OCI-LY1 (cell line): ENCODE measurements at regions not wholly inside any gene's neighbourhood (a gene's known extent, or its start where the extent isn't known, plus 50 kb on each side); places are given as distances from the start of the nearest gene placed in this dataset.

Experiments
- H2AFZ ChIP-seq: fragments of 200-600 bp; sonication (generic), shearing (Covaris generic); 2 replicates; pipeline ENCODE4 v1.6.0; 2014; ENCODE audit warnings: antibody characterized with exemption, mild to moderate bottlenecking, low read length
- H3F3A ChIP-seq: fragments of 200-600 bp; sonication (generic), shearing (Covaris generic); 2 replicates; pipeline ENCODE4 v1.6.0; 2014; ENCODE audit warnings: mild to moderate bottlenecking, antibody characterized with exemption, low read length, moderate library complexity; ENCODE audit not compliant: insufficient read depth
- H3K27ac ChIP-seq: fragments of 200-600 bp; sonication (generic); 2 replicates; pipeline ENCODE4 v1.5.1; 2014; ENCODE audit warnings: low read length, mixed run types, mild to moderate bottlenecking, low read depth; ENCODE audit not compliant: poor library complexity, severe bottlenecking
- H3K27me3 ChIP-seq: fragments of 200-600 bp; sonication (generic); 2 replicates; pipeline ENCODE4 v1.6.0; 2014; ENCODE audit warnings: antibody characterized with exemption, mild to moderate bottlenecking, low read length, moderate library complexity; ENCODE audit not compliant: insufficient read depth
- H3K36me3 ChIP-seq: fragments of 200-600 bp; sonication (generic); 2 replicates; pipeline ENCODE4 v1.6.1; 2014; ENCODE audit warnings: mild to moderate bottlenecking, antibody characterized with exemption, low read length, moderate library complexity, mixed read lengths; ENCODE audit not compliant: insufficient read depth
- H3K4me1 ChIP-seq: fragments of 200-600 bp; sonication (generic); 2 replicates; pipeline ENCODE4 v1.5.1; 2014; ENCODE audit warnings: mild to moderate bottlenecking, low read length, moderate library complexity; ENCODE audit not compliant: insufficient read depth, severe bottlenecking
- H3K4me2 ChIP-seq: fragments of 200-600 bp; sonication (generic), shearing (Covaris generic); 2 replicates; pipeline ENCODE4 v1.6.1; 2014; ENCODE audit warnings: low read length
- H3K4me3 ChIP-seq: fragments of 200-600 bp; sonication (generic); 2 replicates; pipeline ENCODE4 v1.5.1; 2014; ENCODE audit warnings: low read length, low read depth, mild to moderate bottlenecking, mixed read lengths; ENCODE audit not compliant: poor library complexity, severe bottlenecking
- H3K79me2 ChIP-seq: fragments of 200-600 bp; shearing (Covaris generic); 2 replicates; pipeline ENCODE4 v1.6.1; 2016; ENCODE audit warnings: mixed run types, low read length, mixed read lengths; ENCODE audit not compliant: insufficient read depth
- H3K9ac ChIP-seq: fragments of 200-600 bp; sonication (generic), shearing (Covaris generic); 2 replicates; pipeline ENCODE4 v1.6.1; 2014; ENCODE audit warnings: mild to moderate bottlenecking, low read length, mixed read lengths
- H3K9me2 ChIP-seq: fragments of 200-600 bp; sonication (generic), shearing (Covaris generic); 2 replicates; pipeline ENCODE4 v1.6.1; 2014; ENCODE audit warnings: low read depth, mild to moderate bottlenecking, low read length, mixed read lengths
- H3K9me3 ChIP-seq: fragments of 200-600 bp; shearing (Covaris generic); 2 replicates; pipeline ENCODE4 v1.6.1; 2014; ENCODE audit warnings: low read length, mixed read lengths
- H4K20me1 ChIP-seq: fragments of 200-600 bp; sonication (generic), shearing (Covaris generic); 2 replicates; pipeline ENCODE4 v1.6.0; 2016; ENCODE audit warnings: mild to moderate bottlenecking, low read length; ENCODE audit not compliant: insufficient read depth
- EZH2 ChIP-seq: fragments of 200-600 bp; sonication (generic), shearing (Covaris generic); IDR thresholded peaks from 2 replicates; pipeline ENCODE4 v1.8.0; 2017; ENCODE audit warnings: borderline replicate concordance, mixed run types, mild to moderate bottlenecking, antibody characterized with exemption, low read length, moderate library complexity, mixed read lengths
- TF ChIP-seq, protein P1 (sequence below): fragments of 200-600 bp; sonication (generic), shearing (Covaris generic); IDR thresholded peaks from 2 replicates; pipeline ENCODE4 v1.5.1; 2017; ENCODE audit warnings: mild to moderate bottlenecking, antibody characterized with exemption, low read length, moderate library complexity, mixed read lengths

DNA sequence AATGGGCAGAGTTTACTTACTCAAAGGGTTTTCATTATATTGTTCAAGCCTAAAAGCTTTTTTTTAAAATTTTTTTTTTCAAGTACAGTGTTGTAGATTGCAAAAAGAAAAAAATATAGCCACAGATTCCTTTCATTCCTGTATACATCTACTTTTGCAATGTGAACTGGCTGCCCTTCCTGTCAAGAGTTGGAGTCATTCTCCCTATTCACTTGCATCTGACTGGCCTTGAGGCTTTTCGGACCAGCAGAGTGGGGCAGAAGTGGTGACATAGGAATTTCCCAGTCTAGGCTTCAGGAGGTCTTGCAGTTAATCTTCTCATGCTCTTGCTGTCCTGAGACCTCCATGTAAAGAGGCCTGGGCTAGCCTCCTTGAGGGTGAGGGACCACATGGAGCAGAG is 218.3 kb upstream of the CFAP20DC start:
- H3K4me1 ChIP-seq, result no peaks in the 10 kb centered on the region
- no peak overlapping the region for H2AFZ ChIP-seq
- H3K9ac ChIP-seq, result no peak overlapping the region
- no peak overlapping the region for H3K4me3 ChIP-seq
- no peaks in the 10 kb centered on the region for H3K27me3 ChIP-seq
- TF ChIP-seq, protein P1, sequence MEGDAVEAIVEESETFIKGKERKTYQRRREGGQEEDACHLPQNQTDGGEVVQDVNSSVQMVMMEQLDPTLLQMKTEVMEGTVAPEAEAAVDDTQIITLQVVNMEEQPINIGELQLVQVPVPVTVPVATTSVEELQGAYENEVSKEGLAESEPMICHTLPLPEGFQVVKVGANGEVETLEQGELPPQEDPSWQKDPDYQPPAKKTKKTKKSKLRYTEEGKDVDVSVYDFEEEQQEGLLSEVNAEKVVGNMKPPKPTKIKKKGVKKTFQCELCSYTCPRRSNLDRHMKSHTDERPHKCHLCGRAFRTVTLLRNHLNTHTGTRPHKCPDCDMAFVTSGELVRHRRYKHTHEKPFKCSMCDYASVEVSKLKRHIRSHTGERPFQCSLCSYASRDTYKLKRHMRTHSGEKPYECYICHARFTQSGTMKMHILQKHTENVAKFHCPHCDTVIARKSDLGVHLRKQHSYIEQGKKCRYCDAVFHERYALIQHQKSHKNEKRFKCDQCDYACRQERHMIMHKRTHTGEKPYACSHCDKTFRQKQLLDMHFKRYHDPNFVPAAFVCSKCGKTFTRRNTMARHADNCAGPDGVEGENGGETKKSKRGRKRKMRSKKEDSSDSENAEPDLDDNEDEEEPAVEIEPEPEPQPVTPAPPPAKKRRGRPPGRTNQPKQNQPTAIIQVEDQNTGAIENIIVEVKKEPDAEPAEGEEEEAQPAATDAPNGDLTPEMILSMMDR, result no peak
- TF ChIP-seq EZH2, result no peak
- H3F3A ChIP-seq, result no peaks in the 10 kb centered on the region
- no peaks in the 10 kb centered on the region for H3K9me2 ChIP-seq
- no peaks in the 10 kb centered on the region for H4K20me1 ChIP-seq
- H3K27ac ChIP-seq, result no peak overlapping the region
- no peak overlapping the region for H3K4me2 ChIP-seq
- H3K36me3 ChIP-seq, result no peaks in the 10 kb centered on the region
- H3K79me2 ChIP-seq, result no peaks in the 10 kb centered on the region
- no peaks in the 10 kb centered on the region for H3K9me3 ChIP-seq

DNA sequence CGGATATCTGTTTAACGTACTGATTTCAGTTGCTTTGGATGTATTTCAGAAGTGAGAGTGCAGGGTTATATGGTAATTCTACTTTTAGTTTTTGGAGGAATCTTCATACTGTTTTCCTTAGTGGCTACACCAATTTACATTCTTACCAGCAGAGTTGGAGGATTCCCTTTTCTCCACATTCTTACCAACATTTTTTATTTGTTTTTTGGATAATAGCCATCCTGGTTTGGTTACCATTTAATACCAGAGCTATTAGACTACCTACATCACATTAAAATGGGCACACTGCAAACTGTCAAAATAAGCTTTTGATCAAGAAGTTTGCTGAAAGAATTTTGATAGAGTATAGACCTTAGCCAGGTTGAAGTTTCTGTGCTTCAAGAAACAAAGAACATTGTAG is 217.2 kb upstream of the CFAP20DC start:
- Histone ChIP-seq H3K9me3 (no peaks in the 10 kb centered on the region), H3K4me1 (no peaks in the 10 kb centered on the region), H3K27ac (no peak overlapping the region), H3K9me2 (no peaks in the 10 kb centered on the region), H2AFZ (no peak overlapping the region), H3K36me3 (no peaks in the 10 kb centered on the region), H3K4me3 (no peak overlapping the region), H3K4me2 (no peak overlapping the region), H3K79me2 (no peaks in the 10 kb centered on the region), H3F3A (no peaks in the 10 kb centered on the region), H3K9ac (no peak overlapping the region), H4K20me1 (no peaks in the 10 kb centered on the region), H3K27me3 (no peaks in the 10 kb centered on the region)
- TF ChIP-seq, protein P1, result no peak
- TF ChIP-seq EZH2, result no peak

DNA sequence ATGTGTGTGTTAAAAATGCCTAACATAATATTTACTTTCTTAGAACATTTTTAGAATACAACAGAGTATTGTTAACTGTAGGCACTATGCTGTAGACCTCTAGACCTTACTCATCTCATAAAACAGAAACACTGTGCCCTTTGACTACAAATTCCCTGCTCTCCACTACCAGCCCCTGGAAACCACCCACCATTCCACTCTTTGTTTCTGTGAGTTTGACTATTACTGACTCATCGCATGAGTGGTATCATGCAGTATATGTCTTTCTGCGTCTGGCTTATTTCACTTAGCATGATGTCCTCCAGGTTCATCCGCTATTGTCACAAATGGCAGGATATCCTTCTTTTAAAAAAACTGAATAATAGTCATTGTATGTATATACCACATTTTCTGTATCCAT is 216.7 kb upstream of the CFAP20DC start:
- no peaks in the 10 kb centered on the region for H3K9me2 ChIP-seq
- H2AFZ ChIP-seq, result no peak overlapping the region

More for the DNA sequence above, 216.7 kb upstream of the CFAP20DC start:
- Histone ChIP-seq H3K27ac (no peak overlapping the region), H3K4me3 (no peak overlapping the region), H4K20me1 (no peaks in the 10 kb centered on the region), H3K27me3 (no peaks in the 10 kb centered on the region), H3K9me3 (no peaks in the 10 kb centered on the region), H3K4me1 (no peaks in the 10 kb centered on the region), H3K9ac (no peak overlapping the region), H3K36me3 (no peaks in the 10 kb centered on the region), H3K4me2 (no peak overlapping the region), H3F3A (no peaks in the 10 kb centered on the region), H3K79me2 (no peaks in the 10 kb centered on the region)
- TF ChIP-seq EZH2, result no peak
- TF ChIP-seq, protein P1, result no peak
